Tibial nerve (tissue), 4 donors: ENCODE measurements at regions not wholly inside any gene's neighbourhood (a gene's known extent, or its start where the extent isn't known, plus 50 kb on each side); places are given as distances from the start of the nearest gene placed in this dataset.

ENCODE experiments used
- DNase-seq, 2 donors: peaks; one replicate each; pipeline ENCODE4 v3.0.0-alpha.2; 2019; ENCODE audit warnings: low spot score in 2 of 2
- H3K27ac ChIP-seq, 4 donors: fragments of 200-600 bp; sonication (generic) in 3 of 4; one replicate each; pipeline ENCODE4 v1.5.1; 2017 to 2019; ENCODE audit warnings: mild to moderate bottlenecking in 1 of 4
- H3K27me3 ChIP-seq, 2 donors: fragments of 200-600 bp; sonication (generic) in 1 of 2; one replicate each; pipeline versions ENCODE4 v1.5.1 to v1.6.0; 2017 to 2019
- H3K36me3 ChIP-seq, 3 donors: fragments of 200-600 bp; sonication (generic); one replicate each; pipeline ENCODE4 v1.5.1; 2018 to 2019
- H3K4me1 ChIP-seq, 4 donors: fragments of 200-600 bp; sonication (generic) in 3 of 4; one replicate each; pipeline ENCODE4 v1.5.1; 2017 to 2019
- H3K4me3 ChIP-seq, 4 donors: fragments of 200-600 bp; sonication (generic) in 3 of 4; one replicate each; pipeline ENCODE4 v1.5.1; 2017 to 2019; ENCODE audit warnings: mild to moderate bottlenecking in 1 of 4, moderate library complexity in 1 of 4
- H3K9me3 ChIP-seq, 4 donors: fragments of 200-600 bp; sonication (generic) in 3 of 4; one replicate each; pipeline ENCODE4 v1.5.1; 2017 to 2019
- EP300 ChIP-seq, 2 donors: sonication (generic); formaldehyde crosslinking; IDR thresholded peaks; one replicate each; pipeline ENCODE4 v1.6.1; 2017; ENCODE audit warnings: antibody characterized with exemption in 2 of 2, mild to moderate bottlenecking in 1 of 2
- POLR2A ChIP-seq, 2 donors: fragments of 450-650 bp; IDR thresholded peaks; one replicate each; pipeline ENCODE4 v1.6.1; 2017; ENCODE audit warnings: antibody characterized with exemption in 2 of 2, mild to moderate bottlenecking in 2 of 2, moderate library complexity in 2 of 2
- WGBS, 2 donors: methylation state at CpG; one replicate each; pipeline ENCODE4 v1.1.5; 2018; 5-methylcytosine and 5-hydroxymethylcytosine counted together
- TF ChIP-seq, protein P1 (sequence below), 5 experiments: fragments of 200-600 bp in 3 of 5; fragments of 450-650 bp in 2 of 5; sonication (generic) in 3 of 5; IDR thresholded peaks; one replicate each; pipeline ENCODE4 v1.5.1; 2016 to 2019; ENCODE audit warnings: antibody characterized with exemption in 5 of 5, mild to moderate bottlenecking in 3 of 5, moderate library complexity in 2 of 5

DNA sequence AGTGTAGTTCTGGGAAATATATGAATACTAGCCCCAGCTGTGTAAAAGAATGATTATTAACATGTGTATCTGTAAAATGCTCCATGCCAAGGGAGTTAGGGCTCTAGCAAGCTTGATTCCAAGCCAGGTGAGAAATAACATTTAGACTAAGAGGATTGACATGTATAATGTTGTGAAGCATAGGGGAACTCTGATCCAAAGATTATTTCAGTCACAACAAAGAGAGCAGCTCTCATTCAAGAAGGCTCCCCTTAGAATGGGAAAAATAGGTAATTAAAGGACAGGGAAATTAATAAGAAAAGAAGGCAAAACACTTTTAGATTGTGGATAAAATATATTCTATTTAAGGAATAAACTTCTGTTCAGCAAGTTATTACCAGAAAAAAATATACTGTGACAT, 347.3 kb upstream of the CDH7 start:
- Histone ChIP-seq H3K4me3 (no peak overlapping the region), H3K27ac (no peak overlapping the region), H3K4me1 (no peaks in the 10 kb centered on the region), H3K36me3 (no peaks in the 10 kb centered on the region), H3K27me3 (no peaks in the 10 kb centered on the region), H3K9me3 (no peaks in the 10 kb centered on the region)
- TF ChIP-seq, protein P1, sequence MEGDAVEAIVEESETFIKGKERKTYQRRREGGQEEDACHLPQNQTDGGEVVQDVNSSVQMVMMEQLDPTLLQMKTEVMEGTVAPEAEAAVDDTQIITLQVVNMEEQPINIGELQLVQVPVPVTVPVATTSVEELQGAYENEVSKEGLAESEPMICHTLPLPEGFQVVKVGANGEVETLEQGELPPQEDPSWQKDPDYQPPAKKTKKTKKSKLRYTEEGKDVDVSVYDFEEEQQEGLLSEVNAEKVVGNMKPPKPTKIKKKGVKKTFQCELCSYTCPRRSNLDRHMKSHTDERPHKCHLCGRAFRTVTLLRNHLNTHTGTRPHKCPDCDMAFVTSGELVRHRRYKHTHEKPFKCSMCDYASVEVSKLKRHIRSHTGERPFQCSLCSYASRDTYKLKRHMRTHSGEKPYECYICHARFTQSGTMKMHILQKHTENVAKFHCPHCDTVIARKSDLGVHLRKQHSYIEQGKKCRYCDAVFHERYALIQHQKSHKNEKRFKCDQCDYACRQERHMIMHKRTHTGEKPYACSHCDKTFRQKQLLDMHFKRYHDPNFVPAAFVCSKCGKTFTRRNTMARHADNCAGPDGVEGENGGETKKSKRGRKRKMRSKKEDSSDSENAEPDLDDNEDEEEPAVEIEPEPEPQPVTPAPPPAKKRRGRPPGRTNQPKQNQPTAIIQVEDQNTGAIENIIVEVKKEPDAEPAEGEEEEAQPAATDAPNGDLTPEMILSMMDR (IDR thresholded peaks at IDR 0.05) = no peak
- TF ChIP-seq EP300 (IDR thresholded peaks at IDR 0.05) (no peak), POLR2A (IDR thresholded peaks at IDR 0.05) (no peak)
- DNase-seq = no peak

DNA sequence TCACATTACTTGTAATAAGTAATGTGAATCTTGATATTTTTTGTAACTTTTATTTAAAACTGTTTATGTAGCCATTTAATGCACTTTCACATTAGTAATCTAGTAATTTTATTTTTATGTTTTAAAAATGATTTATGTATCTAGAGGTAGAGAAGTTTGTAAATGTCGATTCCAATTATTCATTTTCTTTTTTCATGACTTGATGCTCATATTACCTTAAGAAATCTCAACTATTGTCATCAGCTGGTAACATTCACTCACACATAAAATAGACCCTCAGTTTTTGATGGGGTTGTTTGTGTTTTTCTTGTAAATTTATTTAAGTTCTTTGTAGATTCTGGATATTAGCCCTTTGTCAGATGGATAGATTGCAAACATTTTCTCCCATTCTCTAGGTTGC, 351.7 kb upstream of the CDH7 start:
- H3K36me3 ChIP-seq = no peaks in the 10 kb centered on the region
- H3K4me3 ChIP-seq = no peak overlapping the region
- no peaks in the 10 kb centered on the region for H3K4me1 ChIP-seq
- H3K9me3 ChIP-seq = no peaks in the 10 kb centered on the region
- TF ChIP-seq, protein P1 (IDR thresholded peaks at IDR 0.05) = no peak
- no peak for TF ChIP-seq POLR2A (IDR thresholded peaks at IDR 0.05)
- no peak for TF ChIP-seq EP300 (IDR thresholded peaks at IDR 0.05)
- 92% methylated on average over 1 of the region's 1 CpG for WGBS, 2 donors
- no peak overlapping the region for H3K27ac ChIP-seq
- H3K27me3 ChIP-seq = no peaks in the 10 kb centered on the region
- no peak for DNase-seq

DNA sequence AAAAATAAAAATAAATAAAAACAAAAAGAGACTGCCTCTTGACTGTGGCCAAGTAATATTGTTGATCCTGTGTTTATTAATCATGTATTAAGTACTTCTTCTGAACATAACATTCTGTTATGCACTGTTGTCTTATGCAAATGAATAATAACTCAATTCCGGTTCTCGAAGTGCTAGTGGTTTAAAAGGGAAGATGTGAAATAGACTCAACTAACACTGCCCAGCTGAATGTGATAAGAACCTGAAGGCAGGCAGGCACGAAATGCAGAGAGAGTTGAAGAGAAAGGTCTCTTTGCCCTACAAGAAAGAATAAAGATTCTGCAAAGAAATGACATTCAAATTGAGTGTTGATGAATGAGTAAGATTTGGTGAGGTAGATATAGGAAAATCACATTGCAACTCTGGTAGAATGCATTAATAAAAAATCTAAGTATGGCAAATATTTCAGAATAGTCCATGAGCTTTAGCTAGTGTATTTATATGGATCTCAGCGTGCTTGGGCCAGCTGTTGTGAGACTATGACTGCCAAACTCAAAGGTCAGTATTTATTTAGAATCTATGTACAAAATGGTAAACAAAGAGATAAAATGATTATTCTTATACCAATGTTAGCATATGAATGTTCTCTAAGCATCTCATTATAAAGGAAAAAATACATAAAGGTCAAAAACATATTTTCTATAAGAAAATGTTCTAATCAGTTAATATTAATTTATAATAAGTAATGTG, 352.3 kb upstream of the CDH7 start:
- WGBS, 2 donors = 80 to 81% methylated on average over 4 of the region's 4 CpGs
- H3K36me3 ChIP-seq = no peaks in the 10 kb centered on the region
- no peak for DNase-seq
- no peaks in the 10 kb centered on the region for H3K4me1 ChIP-seq
- TF ChIP-seq, protein P1 (IDR thresholded peaks at IDR 0.05) = no peak
- TF ChIP-seq POLR2A (IDR thresholded peaks at IDR 0.05) = no peak
- no peak for TF ChIP-seq EP300 (IDR thresholded peaks at IDR 0.05)
- H3K27me3 ChIP-seq = no peaks in the 10 kb centered on the region
- no peaks in the 10 kb centered on the region for H3K9me3 ChIP-seq
- no peak overlapping the region for H3K4me3 ChIP-seq
- H3K27ac ChIP-seq = no peak overlapping the region

DNA sequence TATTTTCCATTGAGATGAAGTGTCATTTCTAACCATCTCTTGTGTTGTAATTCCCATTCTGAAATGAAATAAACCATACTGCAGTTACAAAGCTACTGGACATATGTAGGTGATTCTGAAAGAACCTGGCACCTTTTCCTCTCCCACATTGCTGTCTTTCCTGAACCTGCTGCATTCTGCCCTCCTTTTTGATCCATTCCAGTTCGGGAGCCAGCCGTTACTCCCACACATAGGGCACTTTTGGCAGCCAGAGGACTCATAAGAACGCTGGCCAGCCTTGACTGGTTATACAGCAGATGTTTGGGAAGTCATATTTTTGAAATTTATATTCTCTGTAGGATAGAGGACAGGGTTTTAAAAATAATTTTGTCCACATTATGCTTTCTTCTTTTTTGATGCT, 369.8 kb upstream of the CDH7 start:
- no peak overlapping the region for H3K4me3 ChIP-seq
- peaks cover 0 to 9% (median 0%) of the 10 kb centered on the region in 4 donors for H3K9me3 ChIP-seq
- H3K27ac ChIP-seq = no peak overlapping the region
- H3K36me3 ChIP-seq = no peaks in the 10 kb centered on the region
- 64 to 71% methylated on average over 3 of the region's 3 CpGs for WGBS, 2 donors
- H3K4me1 ChIP-seq = no peaks in the 10 kb centered on the region
- H3K27me3 ChIP-seq = no peaks in the 10 kb centered on the region
- TF ChIP-seq EP300 (IDR thresholded peaks at IDR 0.05) = no peak
- TF ChIP-seq, protein P1 (IDR thresholded peaks at IDR 0.05) = no peak
- no peak for DNase-seq

DNA sequence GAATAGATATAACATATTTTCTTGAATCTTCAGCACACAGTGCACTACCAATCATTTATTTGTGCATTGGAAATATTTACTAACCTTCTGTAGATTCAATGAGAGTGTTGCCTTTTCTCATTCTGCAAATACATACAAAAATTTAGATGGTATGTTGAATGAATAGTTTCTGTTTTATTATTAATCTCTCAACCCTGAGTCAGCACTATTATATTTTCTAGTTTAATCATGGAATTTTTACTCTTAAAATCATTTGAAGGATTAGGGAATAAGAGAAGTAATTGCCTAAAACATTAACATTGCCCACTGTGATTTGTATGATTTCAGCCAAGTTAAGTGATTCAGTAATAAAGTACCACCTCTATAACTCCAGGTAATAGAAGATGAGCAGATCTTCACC, 370.2 kb upstream of the CDH7 start:
- Histone ChIP-seq H3K4me3 (no peak overlapping the region), H3K27me3 (no peaks in the 10 kb centered on the region), H3K27ac (no peak overlapping the region), H3K9me3 (peaks cover 0 to 9% (median 0%) of the 10 kb centered on the region in 4 donors), H3K4me1 (no peaks in the 10 kb centered on the region), H3K36me3 (no peaks in the 10 kb centered on the region)
- DNase-seq = no peak
- TF ChIP-seq, protein P1 (IDR thresholded peaks at IDR 0.05) = no peak
- TF ChIP-seq EP300 (IDR thresholded peaks at IDR 0.05) = no peak
